ENCODE measurements at regions not wholly inside any gene's neighbourhood (a gene's known extent, or its start where the extent isn't known, plus 50 kb on each side); places are given as distances from the start of the nearest gene placed in this dataset.

DNA sequence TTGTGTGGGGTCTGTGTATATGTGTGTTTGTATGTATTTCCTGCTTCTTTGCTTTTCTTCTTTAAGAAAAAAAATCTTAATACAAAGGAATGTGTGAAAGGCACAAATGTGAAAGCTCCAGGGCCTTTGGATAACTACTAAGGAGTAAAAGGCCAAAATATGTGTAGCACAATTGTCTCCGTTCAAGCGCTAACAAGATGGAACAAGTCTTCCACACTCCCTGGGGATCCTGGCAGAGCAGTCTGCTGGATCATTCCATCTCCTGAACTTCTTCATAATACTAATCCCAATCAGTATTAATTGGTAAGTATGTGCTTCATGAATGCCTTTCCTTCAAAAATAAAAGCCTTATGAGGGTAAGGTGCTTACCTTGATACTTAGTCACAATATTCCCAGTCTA, 462.5 kb upstream of the TBX3 start:
- H3K36me3 ChIP-seq (ENCODE audit: control insufficient read depth, insufficient read depth, low read length): no peaks in the 10 kb centered on the region
- H3K9me3 ChIP-seq (ENCODE audit: control insufficient read depth, low read length): no peaks in the 10 kb centered on the region
- no peaks in the 10 kb centered on the region for H3K27me3 ChIP-seq (ENCODE audit: control insufficient read depth, insufficient read depth, low read length, poor library complexity, severe bottlenecking)
- no peak overlapping the region for H3K27ac ChIP-seq (ENCODE audit: insufficient read depth, low read depth, low read length, poor library complexity, severe bottlenecking)
- H3K4me1 ChIP-seq (ENCODE audit: control insufficient read depth, insufficient read depth, low read length): peaks cover 10% of the 10 kb centered on the region
- WGBS, 2 experiments: 95 to 96% methylated on average over 2 of the region's 2 CpGs
- no peak overlapping the region for H3K4me3 ChIP-seq (ENCODE audit: insufficient read depth, low read depth, low read length)

DNA sequence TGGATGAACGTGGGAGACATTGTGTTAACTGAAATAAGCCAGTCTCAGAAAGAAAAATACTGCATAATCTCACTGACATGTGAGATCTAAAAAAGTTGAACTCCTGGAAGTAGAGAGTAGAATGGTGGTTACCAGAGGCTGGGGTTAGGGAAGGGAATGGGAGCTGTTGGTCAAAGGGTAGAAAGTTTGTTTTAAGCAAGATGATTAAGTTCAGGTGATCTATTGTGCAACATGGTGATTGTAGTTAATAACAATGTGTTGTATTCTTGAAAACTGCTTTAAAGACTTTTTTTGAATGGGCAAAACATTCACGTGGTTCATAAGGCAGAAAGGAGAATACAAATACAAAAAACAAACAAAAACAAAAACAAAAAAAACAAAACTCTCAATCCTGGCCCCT, 460.4 kb upstream of the TBX3 start:
- Histone ChIP-seq H3K4me3 (ENCODE audit: insufficient read depth, low read depth, low read length) (no peak overlapping the region), H3K4me1 (ENCODE audit: control insufficient read depth, insufficient read depth, low read length) (peaks cover 10% of the 10 kb centered on the region), H3K9me3 (ENCODE audit: control insufficient read depth, low read length) (no peaks in the 10 kb centered on the region), H3K27ac (ENCODE audit: insufficient read depth, low read depth, low read length, poor library complexity, severe bottlenecking) (no peak overlapping the region), H3K27me3 (ENCODE audit: control insufficient read depth, insufficient read depth, low read length, poor library complexity, severe bottlenecking) (no peaks in the 10 kb centered on the region), H3K36me3 (ENCODE audit: control insufficient read depth, insufficient read depth, low read length) (no peaks in the 10 kb centered on the region)
- 90 to 95% methylated on average over 2 of the region's 2 CpGs for WGBS, 2 experiments

- Histone ChIP-seq H3K27me3 (ENCODE audit: control insufficient read depth, insufficient read depth, low read length, poor library complexity, severe bottlenecking) (no peaks in the 10 kb centered on the region), H3K4me1 (ENCODE audit: control insufficient read depth, insufficient read depth, low read length) (peaks cover 10% of the 10 kb centered on the region), H3K9me3 (ENCODE audit: control insufficient read depth, low read length) (no peaks in the 10 kb centered on the region), H3K27ac (ENCODE audit: insufficient read depth, low read depth, low read length, poor library complexity, severe bottlenecking) (no peak overlapping the region), H3K4me3 (ENCODE audit: insufficient read depth, low read depth, low read length) (no peak overlapping the region), H3K36me3 (ENCODE audit: control insufficient read depth, insufficient read depth, low read length) (no peaks in the 10 kb centered on the region)
- WGBS, 2 experiments: 64 to 66% methylated on average over 4 of the region's 4 CpGs
Observed at GRCh38 chr12:115140981-115141655, 457.1 kb upstream of the TBX3 start.

GRCh38 chr12:115137812-115138521, 454.0 kb upstream of the TBX3 start:
- 75 to 80% methylated on average over 10 to 12 of the region's 12 CpGs for WGBS, 2 experiments
- Histone ChIP-seq H3K27me3 (ENCODE audit: control insufficient read depth, insufficient read depth, low read length, poor library complexity, severe bottlenecking) (no peaks in the 10 kb centered on the region), H3K4me3 (ENCODE audit: insufficient read depth, low read depth, low read length) (no peak overlapping the region), H3K36me3 (ENCODE audit: control insufficient read depth, insufficient read depth, low read length) (no peaks in the 10 kb centered on the region), H3K9me3 (ENCODE audit: control insufficient read depth, low read length) (no peaks in the 10 kb centered on the region), H3K4me1 (ENCODE audit: control insufficient read depth, insufficient read depth, low read length) (no peaks in the 10 kb centered on the region), H3K27ac (ENCODE audit: insufficient read depth, low read depth, low read length, poor library complexity, severe bottlenecking) (no peak overlapping the region)

- H3K36me3 ChIP-seq (ENCODE audit: control insufficient read depth, insufficient read depth, low read length): no peaks in the 10 kb centered on the region
- no peaks in the 10 kb centered on the region for H3K9me3 ChIP-seq (ENCODE audit: control insufficient read depth, low read length)
- H3K27ac ChIP-seq (ENCODE audit: insufficient read depth, low read depth, low read length, poor library complexity, severe bottlenecking): no peak overlapping the region
- H3K27me3 ChIP-seq (ENCODE audit: control insufficient read depth, insufficient read depth, low read length, poor library complexity, severe bottlenecking): no peaks in the 10 kb centered on the region
- no peaks in the 10 kb centered on the region for H3K4me1 ChIP-seq (ENCODE audit: control insufficient read depth, insufficient read depth, low read length)
- H3K4me3 ChIP-seq (ENCODE audit: insufficient read depth, low read depth, low read length): no peak overlapping the region
- WGBS, 2 experiments: 91 to 93% methylated on average over 8 of the region's 8 CpGs
Observed at GRCh38 chr12:115135800-115136211, 451.8 kb upstream of the TBX3 start.

GRCh38 chr12:115134298-115134697, 450.3 kb upstream of the TBX3 start:
- WGBS, 2 experiments: 93% methylated on average over 1 of the region's 1 CpG; no CpG with 5 or more reads in 1 of the 2 experiments
- H3K4me3 ChIP-seq (ENCODE audit: insufficient read depth, low read depth, low read length): no peak overlapping the region
- no peaks in the 10 kb centered on the region for H3K9me3 ChIP-seq (ENCODE audit: control insufficient read depth, low read length)
- no peaks in the 10 kb centered on the region for H3K36me3 ChIP-seq (ENCODE audit: control insufficient read depth, insufficient read depth, low read length)
- no peaks in the 10 kb centered on the region for H3K4me1 ChIP-seq (ENCODE audit: control insufficient read depth, insufficient read depth, low read length)
- H3K27me3 ChIP-seq (ENCODE audit: control insufficient read depth, insufficient read depth, low read length, poor library complexity, severe bottlenecking): no peaks in the 10 kb centered on the region
- H3K27ac ChIP-seq (ENCODE audit: insufficient read depth, low read depth, low read length, poor library complexity, severe bottlenecking): no peak overlapping the region

GRCh38 chr12:115132905-115133304, 448.9 kb upstream of the TBX3 start:
- Histone ChIP-seq H3K27me3 (ENCODE audit: control insufficient read depth, insufficient read depth, low read length, poor library complexity, severe bottlenecking) (no peaks in the 10 kb centered on the region), H3K4me3 (ENCODE audit: insufficient read depth, low read depth, low read length) (no peak overlapping the region), H3K9me3 (ENCODE audit: control insufficient read depth, low read length) (no peaks in the 10 kb centered on the region), H3K27ac (ENCODE audit: insufficient read depth, low read depth, low read length, poor library complexity, severe bottlenecking) (no peak overlapping the region), H3K4me1 (ENCODE audit: control insufficient read depth, insufficient read depth, low read length) (no peaks in the 10 kb centered on the region), H3K36me3 (ENCODE audit: control insufficient read depth, insufficient read depth, low read length) (no peaks in the 10 kb centered on the region)
- WGBS, 2 experiments: 94 to 97% methylated on average over 3 of the region's 3 CpGs

GRCh38 chr12:115132145-115132544, 448.2 kb upstream of the TBX3 start:
- H3K27ac ChIP-seq (ENCODE audit: insufficient read depth, low read depth, low read length, poor library complexity, severe bottlenecking): no peak overlapping the region
- no peaks in the 10 kb centered on the region for H3K27me3 ChIP-seq (ENCODE audit: control insufficient read depth, insufficient read depth, low read length, poor library complexity, severe bottlenecking)
- H3K4me3 ChIP-seq (ENCODE audit: insufficient read depth, low read depth, low read length): no peak overlapping the region
- H3K4me1 ChIP-seq (ENCODE audit: control insufficient read depth, insufficient read depth, low read length): no peaks in the 10 kb centered on the region
- no peaks in the 10 kb centered on the region for H3K36me3 ChIP-seq (ENCODE audit: control insufficient read depth, insufficient read depth, low read length)
- H3K9me3 ChIP-seq (ENCODE audit: control insufficient read depth, low read length): no peaks in the 10 kb centered on the region
- 53 to 71% methylated on average over 2 of the region's 3 CpGs for WGBS, 2 experiments

- Histone ChIP-seq H3K9me3 (ENCODE audit: control insufficient read depth, low read length) (no peaks in the 10 kb centered on the region), H3K27me3 (ENCODE audit: control insufficient read depth, insufficient read depth, low read length, poor library complexity, severe bottlenecking) (no peaks in the 10 kb centered on the region), H3K36me3 (ENCODE audit: control insufficient read depth, insufficient read depth, low read length) (no peaks in the 10 kb centered on the region), H3K4me3 (ENCODE audit: insufficient read depth, low read depth, low read length) (no peak overlapping the region), H3K4me1 (ENCODE audit: control insufficient read depth, insufficient read depth, low read length) (peaks cover 5% of the 10 kb centered on the region), H3K27ac (ENCODE audit: insufficient read depth, low read depth, low read length, poor library complexity, severe bottlenecking) (no peak overlapping the region)
- WGBS, 2 experiments: 96 to 100% methylated on average over 1 of the region's 1 CpG
Observed at GRCh38 chr12:115129727-115130126, 445.8 kb upstream of the TBX3 start.

DNA sequence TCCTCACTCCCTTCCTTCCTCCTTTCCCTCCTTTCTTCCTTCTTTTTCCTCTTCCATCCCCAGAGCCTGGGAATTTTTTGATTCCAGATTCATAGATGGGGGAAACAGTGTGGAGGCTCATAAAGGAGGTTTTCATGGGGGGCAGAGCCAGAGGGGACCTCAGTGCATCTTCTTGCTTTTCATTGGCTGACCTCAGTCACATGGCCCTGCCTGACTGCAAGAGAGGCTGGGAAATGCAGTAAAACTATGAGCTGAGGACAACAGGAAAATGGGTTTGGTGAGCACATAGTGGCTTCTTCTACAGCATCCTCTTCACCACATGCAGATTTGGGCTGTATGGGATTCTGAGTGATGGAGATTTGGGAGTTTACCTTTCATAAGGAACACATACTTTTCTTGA, 437.1 kb upstream of the TBX3 start:
- H3K27ac ChIP-seq (ENCODE audit: insufficient read depth, low read depth, low read length, poor library complexity, severe bottlenecking): no peak overlapping the region
- H3K4me3 ChIP-seq (ENCODE audit: insufficient read depth, low read depth, low read length): no peak overlapping the region
- no peaks in the 10 kb centered on the region for H3K9me3 ChIP-seq (ENCODE audit: control insufficient read depth, low read length)
- H3K4me1 ChIP-seq (ENCODE audit: control insufficient read depth, insufficient read depth, low read length): peaks cover under 1% of the 10 kb centered on the region
- no peaks in the 10 kb centered on the region for H3K27me3 ChIP-seq (ENCODE audit: control insufficient read depth, insufficient read depth, low read length, poor library complexity, severe bottlenecking)
- H3K36me3 ChIP-seq (ENCODE audit: control insufficient read depth, insufficient read depth, low read length): no peaks in the 10 kb centered on the region
